ENCODE measurements at regions not wholly inside any gene's neighbourhood (a gene's known extent, or its start where the extent isn't known, plus 50 kb on each side); places are given as distances from the start of the nearest gene placed in this dataset.

- no peak overlapping the region for H3K9ac ChIP-seq (ENCODE audit: low read length in 3 of 3)
- no peaks in the 10 kb centered on the region for H3K9me3 ChIP-seq (ENCODE audit: control insufficient read depth in 2 of 3, insufficient read depth in 1 of 3, low read length in 3 of 3)
- no peaks in the 10 kb centered on the region for H3K27me3 ChIP-seq (ENCODE audit: control insufficient read depth, insufficient read depth, low read length)
- no peak for DNase-seq
- TF ChIP-seq, protein P1, sequence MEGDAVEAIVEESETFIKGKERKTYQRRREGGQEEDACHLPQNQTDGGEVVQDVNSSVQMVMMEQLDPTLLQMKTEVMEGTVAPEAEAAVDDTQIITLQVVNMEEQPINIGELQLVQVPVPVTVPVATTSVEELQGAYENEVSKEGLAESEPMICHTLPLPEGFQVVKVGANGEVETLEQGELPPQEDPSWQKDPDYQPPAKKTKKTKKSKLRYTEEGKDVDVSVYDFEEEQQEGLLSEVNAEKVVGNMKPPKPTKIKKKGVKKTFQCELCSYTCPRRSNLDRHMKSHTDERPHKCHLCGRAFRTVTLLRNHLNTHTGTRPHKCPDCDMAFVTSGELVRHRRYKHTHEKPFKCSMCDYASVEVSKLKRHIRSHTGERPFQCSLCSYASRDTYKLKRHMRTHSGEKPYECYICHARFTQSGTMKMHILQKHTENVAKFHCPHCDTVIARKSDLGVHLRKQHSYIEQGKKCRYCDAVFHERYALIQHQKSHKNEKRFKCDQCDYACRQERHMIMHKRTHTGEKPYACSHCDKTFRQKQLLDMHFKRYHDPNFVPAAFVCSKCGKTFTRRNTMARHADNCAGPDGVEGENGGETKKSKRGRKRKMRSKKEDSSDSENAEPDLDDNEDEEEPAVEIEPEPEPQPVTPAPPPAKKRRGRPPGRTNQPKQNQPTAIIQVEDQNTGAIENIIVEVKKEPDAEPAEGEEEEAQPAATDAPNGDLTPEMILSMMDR (IDR thresholded peaks at IDR 0.05; ENCODE audit: borderline replicate concordance, extremely low read depth, insufficient read depth) = no peak
- H3K36me3 ChIP-seq (ENCODE audit: control insufficient read depth in 2 of 3, insufficient read depth in 3 of 3, low read length in 3 of 3) = no peaks in the 10 kb centered on the region
- FAIRE-seq = no peak
- H3K4me3 ChIP-seq (ENCODE audit: low read length in 3 of 3) = no peak overlapping the region
- intact Hi-C loops (cut with DNase I) = no loop called here
- no peak overlapping the region for H3K27ac ChIP-seq (ENCODE audit: low read depth in 2 of 2, low read length in 2 of 2)
- no peaks in the 10 kb centered on the region for H3K4me1 ChIP-seq (ENCODE audit: control insufficient read depth in 2 of 3, insufficient read depth in 2 of 3, low read depth in 1 of 3, low read length in 3 of 3)
Observed at GRCh38 chr10:10527861-10528562, 489.7 kb upstream of the CELF2 start.

GRCh38 chr10:10528563-10528910 is 489.1 kb upstream of the CELF2 start:
- TF ChIP-seq, protein P1 (IDR thresholded peaks at IDR 0.05; ENCODE audit: borderline replicate concordance, extremely low read depth, insufficient read depth) = no peak
- H3K27ac ChIP-seq (ENCODE audit: low read depth in 2 of 2, low read length in 2 of 2) = no peak overlapping the region
- no peaks in the 10 kb centered on the region for H3K4me1 ChIP-seq (ENCODE audit: control insufficient read depth in 2 of 3, insufficient read depth in 2 of 3, low read depth in 1 of 3, low read length in 3 of 3)
- H3K36me3 ChIP-seq (ENCODE audit: control insufficient read depth in 2 of 3, insufficient read depth in 3 of 3, low read length in 3 of 3) = no peaks in the 10 kb centered on the region
- no peaks in the 10 kb centered on the region for H3K27me3 ChIP-seq (ENCODE audit: control insufficient read depth, insufficient read depth, low read length)
- intact Hi-C loops (cut with DNase I) = no loop called here
- DNase-seq (no peak), FAIRE-seq (no peak)
- H3K9me3 ChIP-seq (ENCODE audit: control insufficient read depth in 2 of 3, insufficient read depth in 1 of 3, low read length in 3 of 3) = no peaks in the 10 kb centered on the region
- H3K4me3 ChIP-seq (ENCODE audit: low read length in 3 of 3) = no peak overlapping the region
- no peak overlapping the region for H3K9ac ChIP-seq (ENCODE audit: low read length in 3 of 3)

- Histone ChIP-seq H3K4me3 (ENCODE audit: low read length in 3 of 3) (no peak overlapping the region), H3K9ac (ENCODE audit: low read length in 3 of 3) (no peak overlapping the region), H3K36me3 (ENCODE audit: control insufficient read depth in 2 of 3, insufficient read depth in 3 of 3, low read length in 3 of 3) (no peaks in the 10 kb centered on the region), H3K27ac (ENCODE audit: low read depth in 2 of 2, low read length in 2 of 2) (no peak overlapping the region), H3K4me1 (ENCODE audit: control insufficient read depth in 2 of 3, insufficient read depth in 2 of 3, low read depth in 1 of 3, low read length in 3 of 3) (no peaks in the 10 kb centered on the region), H3K9me3 (ENCODE audit: control insufficient read depth in 2 of 3, insufficient read depth in 1 of 3, low read length in 3 of 3) (no peaks in the 10 kb centered on the region), H3K27me3 (ENCODE audit: control insufficient read depth, insufficient read depth, low read length) (no peaks in the 10 kb centered on the region)
- DNase-seq = no peak
- TF ChIP-seq, protein P1 (IDR thresholded peaks at IDR 0.05; ENCODE audit: borderline replicate concordance, extremely low read depth, insufficient read depth) = no peak
- intact Hi-C loops (cut with DNase I) = no loop called here
- no peak for FAIRE-seq
Observed at GRCh38 chr10:10530313-10530712, 487.4 kb upstream of the CELF2 start.

- H3K9ac ChIP-seq (ENCODE audit: low read length in 3 of 3) = no peak overlapping the region
- FAIRE-seq (no peak), DNase-seq (no peak)
- no peaks in the 10 kb centered on the region for H3K36me3 ChIP-seq (ENCODE audit: control insufficient read depth in 2 of 3, insufficient read depth in 3 of 3, low read length in 3 of 3)
- H3K4me3 ChIP-seq (ENCODE audit: low read length in 3 of 3) = no peak overlapping the region
- no peaks in the 10 kb centered on the region for H3K4me1 ChIP-seq (ENCODE audit: control insufficient read depth in 2 of 3, insufficient read depth in 2 of 3, low read depth in 1 of 3, low read length in 3 of 3)
- no peak overlapping the region for H3K27ac ChIP-seq (ENCODE audit: low read depth in 2 of 2, low read length in 2 of 2)
- intact Hi-C loops (cut with DNase I) = no loop called here
- no peaks in the 10 kb centered on the region for H3K9me3 ChIP-seq (ENCODE audit: control insufficient read depth in 2 of 3, insufficient read depth in 1 of 3, low read length in 3 of 3)
- TF ChIP-seq, protein P1 (IDR thresholded peaks at IDR 0.05; ENCODE audit: borderline replicate concordance, extremely low read depth, insufficient read depth) = no peak
- H3K27me3 ChIP-seq (ENCODE audit: control insufficient read depth, insufficient read depth, low read length) = no peaks in the 10 kb centered on the region
Observed at GRCh38 chr10:10532236-10532635, 485.4 kb upstream of the CELF2 start.

All from kidney (tissue), 13 donors.